Natural killer cell treated with Interleukin-12 subunit alpha and Interleukin-12 subunit beta and Interleukin-15 and Interleukin-18, amount 100 ng/mL, for 72 hours (primary cell): ENCODE measurements at regions not wholly inside any gene's neighbourhood (a gene's known extent, or its start where the extent isn't known, plus 50 kb on each side); places are given as distances from the start of the nearest gene placed in this dataset.

Source experiments
- ATAC-seq, 2 donors: fragments of 150-1000 bp; cut with Tn5 transposase in 1 of 2; sonication (Bioruptor Pico), chemical (Tn5 transposase) in 1 of 2; 2 replicates each; pipeline ENCODE4 v1.10.0; 2021
- DNase-seq: peaks from one replicate; pipeline ENCODE4 v3.0.0; 2022; ENCODE audit warnings: low spot score
- H3K27ac Mint-ChIP-seq, 2 donors: 1 replicate in 1 of 2; 2 replicates in 1 of 2; pipeline ENCODE4 v1.8.0; 2022; ENCODE audit warnings: mixed read lengths in 2 of 2, mild to moderate bottlenecking in 1 of 2, moderate library complexity in 1 of 2
- H3K27me3 Mint-ChIP-seq, 2 donors: 1 replicate in 1 of 2; 2 replicates in 1 of 2; pipeline ENCODE4 v1.8.0; 2022; ENCODE audit warnings: mixed read lengths in 2 of 2
- H3K36me3 Mint-ChIP-seq: one replicate; pipeline ENCODE4 v1.8.0; 2022; ENCODE audit warnings: mixed read lengths
- H3K4me1 Mint-ChIP-seq, 2 donors: 1 replicate in 1 of 2; 2 replicates in 1 of 2; pipeline ENCODE4 v1.8.0; 2022; ENCODE audit warnings: low read depth in 2 of 2, mixed read lengths in 2 of 2, mild to moderate bottlenecking in 1 of 2
- H3K4me3 Mint-ChIP-seq: one replicate; pipeline ENCODE4 v1.8.0; 2022; ENCODE audit warnings: mixed read lengths
- H3K9me3 Mint-ChIP-seq: 2 replicates; pipeline ENCODE4 v1.8.0; 2022; ENCODE audit warnings: mixed read lengths

- no peaks in the 10 kb centered on the region for H3K9me3 Mint-ChIP-seq
Observed at GRCh38 chr15:95325763-95326404, 1004.6 kb upstream of the NR2F2 start.

DNA sequence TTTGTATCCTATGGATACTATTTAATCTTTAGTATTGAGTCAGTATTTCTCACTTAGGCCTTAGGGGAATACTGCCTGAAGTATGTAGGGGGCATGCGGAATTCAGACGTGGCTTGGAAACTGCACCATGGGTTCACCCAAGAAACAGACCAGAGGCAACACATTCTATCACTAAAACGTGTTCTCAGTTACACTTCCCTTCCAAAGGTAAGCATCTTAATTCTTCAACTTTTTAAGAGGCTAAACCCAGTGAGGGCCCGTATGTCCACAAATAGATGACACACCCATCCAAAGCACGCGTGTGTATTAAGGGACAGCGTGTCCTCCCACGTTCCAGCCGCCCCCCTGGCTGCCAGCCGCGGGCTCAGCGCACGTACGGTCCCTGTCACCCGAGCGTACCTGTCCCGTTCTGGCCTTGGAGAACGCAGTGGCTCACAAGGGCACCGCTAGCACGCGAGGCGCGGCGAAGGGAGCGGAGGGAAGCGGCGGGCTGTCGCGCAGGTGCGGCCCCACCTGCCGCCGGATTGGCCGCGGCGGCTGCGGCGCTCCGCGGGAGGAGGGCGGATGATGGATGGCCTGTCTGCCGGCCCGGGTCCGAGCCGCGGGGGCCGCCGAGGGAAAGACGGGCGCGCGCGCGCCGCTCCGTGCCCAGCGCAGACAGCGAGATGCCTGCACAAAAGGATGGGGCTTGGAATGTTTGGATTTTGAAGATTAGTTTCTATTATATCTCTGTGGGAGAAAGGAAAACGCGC, 1003.9 kb upstream of the NR2F2 start:
- Mint-ChIP-seq H3K9me3 (no peaks in the 10 kb centered on the region), H3K4me1 (peaks cover 0 to 2% of the 10 kb centered on the region in 2 donors), H3K27me3 (peaks cover 35 to 40% of the 10 kb centered on the region in 2 donors), H3K4me3 (no peak overlapping the region), H3K36me3 (peaks cover under 1% of the 10 kb centered on the region), H3K27ac (no peak overlapping the region)
- no peak for ATAC-seq
- DNase-seq = no peak

More at GRCh38 chr15:95325763-95326404, 1004.6 kb upstream of the NR2F2 start:
- DNase-seq (no peak), ATAC-seq (no peak)
- Mint-ChIP-seq H3K27ac (no peak overlapping the region), H3K27me3 (peaks cover 39 to 47% of the 10 kb centered on the region in 2 donors), H3K4me3 (no peak overlapping the region), H3K4me1 (peaks cover 0 to 2% of the 10 kb centered on the region in 2 donors), H3K36me3 (peaks cover 4% of the 10 kb centered on the region)

GRCh38 chr15:95327183-95327525, 1003.3 kb upstream of the NR2F2 start:
- H3K4me3 Mint-ChIP-seq = no peak overlapping the region
- H3K27me3 Mint-ChIP-seq = peaks cover 33 to 41% of the 10 kb centered on the region in 2 donors
- H3K36me3 Mint-ChIP-seq = no peaks in the 10 kb centered on the region
- H3K27ac Mint-ChIP-seq = no peak overlapping the region
- H3K4me1 Mint-ChIP-seq = peaks cover 0 to 2% of the 10 kb centered on the region in 2 donors
- H3K9me3 Mint-ChIP-seq = no peaks in the 10 kb centered on the region
- no peak for ATAC-seq
- no peak for DNase-seq

GRCh38 chr15:95327661-95328060, 1002.8 kb upstream of the NR2F2 start:
- Mint-ChIP-seq H3K4me1 (peaks cover 0 to 2% of the 10 kb centered on the region in 2 donors), H3K36me3 (no peaks in the 10 kb centered on the region), H3K4me3 (no peak overlapping the region), H3K9me3 (no peaks in the 10 kb centered on the region), H3K27ac (no peak overlapping the region), H3K27me3 (peaks cover 38 to 46% of the 10 kb centered on the region in 2 donors)
- ATAC-seq (no peak), DNase-seq (no peak)

DNA sequence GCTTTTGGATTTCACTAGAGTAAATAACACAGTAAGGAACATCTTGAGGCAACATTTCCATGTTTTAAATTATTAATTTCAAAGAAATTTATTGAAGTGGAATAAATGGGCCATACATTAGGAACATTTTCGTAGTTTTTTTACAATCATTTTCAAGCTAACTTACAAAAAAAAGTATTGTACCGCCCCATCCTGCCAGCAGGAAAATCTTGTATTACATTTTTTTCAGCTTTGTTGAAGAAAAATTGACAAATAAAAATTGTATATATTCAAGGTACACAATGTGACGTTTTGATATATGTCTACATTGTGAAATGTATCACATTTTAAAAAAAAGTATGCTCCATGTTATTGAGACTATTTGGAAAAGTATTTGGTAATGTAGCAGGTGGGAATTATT, 1001.9 kb upstream of the NR2F2 start:
- H3K27me3 Mint-ChIP-seq = peaks cover 41 to 52% of the 10 kb centered on the region in 2 donors
- no peaks in the 10 kb centered on the region for H3K36me3 Mint-ChIP-seq
- H3K4me3 Mint-ChIP-seq = no peak overlapping the region
- H3K9me3 Mint-ChIP-seq = no peaks in the 10 kb centered on the region
- ATAC-seq (no peak), DNase-seq (no peak)
- H3K4me1 Mint-ChIP-seq = peaks cover 0 to 2% of the 10 kb centered on the region in 2 donors
- no peak overlapping the region for H3K27ac Mint-ChIP-seq

DNA sequence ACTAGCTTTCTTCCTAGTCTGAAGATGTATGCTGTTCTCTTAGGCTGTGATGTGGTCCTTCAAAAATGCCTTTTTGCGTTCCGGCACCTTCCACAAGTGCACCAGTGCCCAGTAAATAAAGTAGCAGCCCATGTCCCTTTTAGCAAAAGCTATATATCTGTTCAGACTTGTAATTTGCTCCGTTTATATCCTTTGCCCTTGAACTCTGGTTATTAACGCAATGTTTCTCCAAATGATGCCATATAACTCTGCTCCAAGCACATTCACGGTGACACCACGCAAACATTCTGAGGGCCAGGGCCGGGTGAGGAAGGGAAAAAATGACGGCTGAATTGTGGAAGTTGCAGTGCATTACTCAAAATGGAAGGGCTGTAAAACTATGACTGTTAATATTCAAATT, 1001.1 kb upstream of the NR2F2 start:
- no peak for DNase-seq
- Mint-ChIP-seq H3K36me3 (no peaks in the 10 kb centered on the region), H3K27ac (no peak overlapping the region), H3K4me1 (peaks cover 0 to 2% of the 10 kb centered on the region in 2 donors), H3K9me3 (no peaks in the 10 kb centered on the region), H3K27me3 (peaks cover 34 to 44% of the 10 kb centered on the region in 2 donors), H3K4me3 (no peak overlapping the region)
- ATAC-seq = no peak

DNA sequence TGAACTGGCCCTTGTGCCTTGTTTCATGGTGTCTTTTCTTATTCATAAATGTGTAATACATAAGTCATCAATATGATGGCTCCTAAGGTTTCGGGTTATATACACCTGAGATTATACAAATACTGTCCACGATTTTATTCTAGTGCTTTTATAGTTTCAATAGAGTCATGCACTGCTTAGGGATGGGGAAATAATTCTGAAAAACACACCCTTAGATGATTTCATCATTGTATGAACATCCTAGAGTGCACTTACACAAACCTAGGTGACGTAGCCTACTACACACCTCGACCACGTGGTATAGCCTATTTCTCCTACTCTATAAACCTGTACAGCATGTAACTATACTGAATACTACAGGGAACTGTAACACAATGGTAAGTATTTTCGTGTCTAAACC, 988.8 kb upstream of the NR2F2 start:
- Mint-ChIP-seq H3K4me1 (no peaks in the 10 kb centered on the region), H3K36me3 (no peaks in the 10 kb centered on the region), H3K27me3 (peaks cover 19 to 26% of the 10 kb centered on the region in 2 donors), H3K9me3 (no peaks in the 10 kb centered on the region), H3K27ac (no peak overlapping the region), H3K4me3 (no peak overlapping the region)
- ATAC-seq (no peak), DNase-seq (no peak)

GRCh38 chr15:95345867-95346266, 984.6 kb upstream of the NR2F2 start:
- Mint-ChIP-seq H3K4me3 (no peak overlapping the region), H3K27me3 (peaks cover 14 to 19% of the 10 kb centered on the region in 2 donors), H3K9me3 (no peaks in the 10 kb centered on the region), H3K4me1 (no peaks in the 10 kb centered on the region), H3K36me3 (no peaks in the 10 kb centered on the region), H3K27ac (no peak overlapping the region)
- ATAC-seq = no peak
- no peak for DNase-seq

DNA sequence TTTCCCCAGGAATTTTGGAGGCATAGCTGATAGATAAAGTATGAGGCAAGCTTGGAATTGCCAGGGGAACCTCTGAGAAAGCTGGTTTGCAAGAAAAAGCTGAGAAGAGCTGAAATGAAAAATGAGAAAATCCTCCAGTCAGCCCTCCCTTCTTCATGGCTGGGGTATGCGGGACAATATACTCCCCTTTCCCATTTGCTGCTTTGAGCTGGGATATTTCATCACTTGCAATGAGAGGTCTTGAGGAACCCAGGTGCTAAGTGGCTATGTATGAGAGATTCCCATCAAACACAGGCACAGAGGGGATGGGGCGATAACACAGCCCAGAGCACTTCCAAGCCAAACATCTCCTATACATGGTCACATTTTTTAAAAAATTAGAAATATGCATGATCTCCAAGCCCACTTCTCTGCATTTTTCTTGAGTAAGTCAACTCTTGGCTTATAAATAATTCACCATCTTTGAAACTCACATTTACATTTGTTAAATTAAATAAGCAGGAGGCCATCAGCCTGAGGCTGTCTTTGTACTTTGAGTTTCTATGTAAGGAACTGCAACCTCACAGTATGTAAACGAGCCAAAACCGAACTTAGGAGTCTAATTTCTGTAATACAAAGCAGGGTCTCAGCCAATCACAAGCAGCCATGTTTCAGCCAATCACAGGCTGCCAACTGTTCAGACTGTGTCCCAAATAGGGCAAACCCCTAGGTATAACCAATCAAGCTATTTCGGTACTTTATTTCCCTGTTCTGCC, 983.6 kb upstream of the NR2F2 start:
- H3K4me1 Mint-ChIP-seq = no peaks in the 10 kb centered on the region
- ATAC-seq = no peak
- H3K27ac Mint-ChIP-seq = no peak overlapping the region
- peaks cover 15 to 17% of the 10 kb centered on the region in 2 donors for H3K27me3 Mint-ChIP-seq
- H3K9me3 Mint-ChIP-seq = no peaks in the 10 kb centered on the region
- H3K4me3 Mint-ChIP-seq = no peak overlapping the region
- no peak for DNase-seq
- no peaks in the 10 kb centered on the region for H3K36me3 Mint-ChIP-seq

GRCh38 chr15:95347837-95348236, 982.7 kb upstream of the NR2F2 start:
- Mint-ChIP-seq H3K27ac (no peak overlapping the region), H3K4me3 (no peak overlapping the region), H3K36me3 (no peaks in the 10 kb centered on the region), H3K27me3 (peaks cover 15 to 17% of the 10 kb centered on the region in 2 donors), H3K9me3 (no peaks in the 10 kb centered on the region), H3K4me1 (no peaks in the 10 kb centered on the region)
- ATAC-seq (no peak), DNase-seq (no peak)

GRCh38 chr15:95350908-95351307, 979.6 kb upstream of the NR2F2 start:
- no peak overlapping the region for H3K27ac Mint-ChIP-seq
- DNase-seq (no peak), ATAC-seq (no peak)
- H3K9me3 Mint-ChIP-seq = no peaks in the 10 kb centered on the region
- H3K4me1 Mint-ChIP-seq = no peaks in the 10 kb centered on the region
- no peak overlapping the region for H3K4me3 Mint-ChIP-seq
- H3K27me3 Mint-ChIP-seq = peaks cover 3 to 7% of the 10 kb centered on the region in 2 donors
- no peaks in the 10 kb centered on the region for H3K36me3 Mint-ChIP-seq

DNA sequence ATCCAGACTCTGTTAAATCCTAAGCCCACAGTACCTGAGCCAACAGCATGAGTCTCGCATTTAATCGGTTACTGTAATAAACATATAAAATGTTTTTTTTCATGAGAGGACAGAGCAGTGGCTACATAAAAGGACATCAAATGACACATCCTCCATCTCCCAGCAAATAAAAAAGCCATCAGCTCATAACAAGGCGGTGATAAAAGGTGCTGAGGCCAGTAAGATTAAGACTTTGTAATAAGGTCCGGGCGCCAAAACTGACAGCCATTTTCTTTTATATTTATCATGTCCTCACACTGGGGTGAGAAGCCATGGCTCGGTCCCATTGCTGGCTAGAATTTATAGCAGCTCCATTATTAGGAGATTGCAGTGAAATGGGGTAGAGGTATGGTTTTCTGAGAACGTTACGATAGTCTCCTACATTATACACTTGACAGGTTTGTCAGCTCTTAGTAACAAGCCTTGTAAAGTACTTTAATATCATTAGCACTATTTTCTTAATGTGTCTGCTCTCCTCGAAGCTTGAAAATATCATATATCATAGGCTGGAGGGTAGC, 977.8 kb upstream of the NR2F2 start:
- no peaks in the 10 kb centered on the region for H3K4me1 Mint-ChIP-seq
- H3K4me3 Mint-ChIP-seq = no peak overlapping the region
- no peaks in the 10 kb centered on the region for H3K9me3 Mint-ChIP-seq
- H3K27me3 Mint-ChIP-seq = peaks cover 12 to 24% of the 10 kb centered on the region in 2 donors
- no peak for ATAC-seq
- DNase-seq = no peak
- no peaks in the 10 kb centered on the region for H3K36me3 Mint-ChIP-seq
- no peak overlapping the region for H3K27ac Mint-ChIP-seq

- no peaks in the 10 kb centered on the region for H3K36me3 Mint-ChIP-seq
- peaks cover 13 to 26% of the 10 kb centered on the region in 2 donors for H3K27me3 Mint-ChIP-seq
- no peaks in the 10 kb centered on the region for H3K4me1 Mint-ChIP-seq
- no peak overlapping the region for H3K4me3 Mint-ChIP-seq
- DNase-seq (no peak), ATAC-seq (no peak)
- no peaks in the 10 kb centered on the region for H3K9me3 Mint-ChIP-seq
- H3K27ac Mint-ChIP-seq = no peak overlapping the region
Observed at GRCh38 chr15:95353512-95353911, 977.0 kb upstream of the NR2F2 start.

GRCh38 chr15:95359966-95360365, 970.5 kb upstream of the NR2F2 start:
- ATAC-seq (no peak), DNase-seq (no peak)
- peaks cover 26% of the 10 kb centered on the region in 2 donors for H3K27me3 Mint-ChIP-seq
- H3K36me3 Mint-ChIP-seq = peaks cover 7% of the 10 kb centered on the region
- no peak overlapping the region for H3K4me3 Mint-ChIP-seq
- H3K4me1 Mint-ChIP-seq = no peaks in the 10 kb centered on the region
- no peak overlapping the region for H3K27ac Mint-ChIP-seq
- H3K9me3 Mint-ChIP-seq = peaks cover 7% of the 10 kb centered on the region
